ENCODE measurements at regions not wholly inside any gene's neighbourhood (a gene's known extent, or its start where the extent isn't known, plus 50 kb on each side); places are given as distances from the start of the nearest gene placed in this dataset.

DNA sequence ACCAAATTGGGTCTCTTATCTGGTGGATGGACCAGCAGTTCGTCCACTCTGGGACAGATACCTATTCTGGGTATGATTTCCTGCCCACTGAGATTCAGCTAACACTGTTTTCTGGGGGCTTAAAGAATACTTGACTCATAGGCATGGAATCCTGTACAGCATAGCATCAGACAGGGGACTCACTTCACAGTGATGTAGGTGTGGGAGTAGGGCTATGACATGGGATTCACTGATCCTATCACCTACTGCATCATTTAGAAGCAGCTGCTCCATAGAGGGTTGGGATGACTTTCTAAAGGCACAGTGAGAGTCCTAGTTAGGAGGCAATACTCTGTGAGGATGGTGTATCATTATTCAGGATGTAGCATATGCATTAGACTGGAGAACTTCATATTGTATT lies 74.5 kb upstream of the AHI1 start:
- no peak for TF ChIP-seq CTCF (IDR thresholded peaks at IDR 0.05)
- no peak for TF ChIP-seq POLR2A (IDR thresholded peaks at IDR 0.05)
- DNase-seq (ENCODE audit: low spot score in 2 of 2) = no peak
- H3K4me3 ChIP-seq (ENCODE audit: low read depth, poor library complexity, severe bottlenecking) = no peak overlapping the region
- intact Hi-C loops (cut with DNase I; ENCODE audit: low total_unique reads) = no loop called here
- WGBS, 2 donors = 89 to 100% methylated on average over 1 of the region's 1 CpG

DNA sequence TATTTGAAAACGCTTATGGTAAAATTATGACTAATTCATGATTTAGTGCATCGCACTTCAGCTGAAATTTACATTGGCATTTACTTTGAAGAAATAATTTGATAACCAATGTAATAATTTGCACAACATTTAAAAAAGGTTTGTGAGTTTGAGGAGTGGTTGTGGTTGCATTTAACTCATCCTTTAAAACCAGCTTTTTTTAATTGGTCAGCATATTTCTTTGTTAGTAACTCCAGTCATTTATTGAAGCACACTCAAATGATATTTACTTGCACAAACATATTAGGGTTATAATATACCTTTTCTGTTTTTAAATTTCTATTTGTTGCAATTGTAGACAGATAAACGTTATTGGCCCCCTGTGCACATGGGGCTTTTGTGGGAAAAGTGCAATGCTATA lies 78.1 kb upstream of the AHI1 start:
- no peak overlapping the region for H3K4me3 ChIP-seq (ENCODE audit: low read depth, poor library complexity, severe bottlenecking)
- intact Hi-C loops (cut with DNase I; ENCODE audit: low total_unique reads) = no loop called here
- no peak for TF ChIP-seq CTCF (IDR thresholded peaks at IDR 0.05)
- no peak for TF ChIP-seq POLR2A (IDR thresholded peaks at IDR 0.05)
- WGBS, 2 donors = 80 to 86% methylated on average over 3 of the region's 3 CpGs
- DNase-seq (ENCODE audit: low spot score in 2 of 2) = no peak

DNA sequence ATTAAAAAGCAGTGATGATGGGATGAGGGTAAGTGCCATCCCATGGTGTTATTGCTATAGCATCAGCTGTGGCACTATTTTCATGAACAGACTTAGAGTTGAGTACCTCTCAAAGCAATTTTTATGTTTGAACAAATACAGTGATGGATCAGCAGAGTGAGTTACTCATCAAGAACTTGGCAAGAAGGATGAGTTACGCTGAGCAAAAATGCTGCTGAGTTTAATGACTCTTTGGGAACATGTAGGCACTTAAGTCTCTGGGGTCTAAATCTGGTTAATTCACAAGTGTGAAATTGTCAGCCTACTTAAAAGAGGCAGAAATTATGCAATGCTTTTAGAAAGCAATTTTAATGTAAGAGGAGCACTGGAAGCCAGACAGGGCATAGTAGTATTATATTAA lies 78.5 kb upstream of the AHI1 start:
- DNase-seq (ENCODE audit: low spot score in 2 of 2) = no peak
- intact Hi-C loops (cut with DNase I; ENCODE audit: low total_unique reads) = no loop called here
- no peak for TF ChIP-seq CTCF (IDR thresholded peaks at IDR 0.05)
- no peak for TF ChIP-seq POLR2A (IDR thresholded peaks at IDR 0.05)
- H3K4me3 ChIP-seq (ENCODE audit: low read depth, poor library complexity, severe bottlenecking) = no peak overlapping the region
- WGBS, 2 donors = 61 to 62% methylated on average over 1 of the region's 1 CpG

GRCh38 chr6:135577059-135577538 lies 79.6 kb upstream of the AHI1 start:
- TF ChIP-seq CTCF (IDR thresholded peaks at IDR 0.05) (no peak), POLR2A (IDR thresholded peaks at IDR 0.05) (no peak)
- WGBS, 2 donors = 88 to 92% methylated on average over 1 of the region's 1 CpG
- intact Hi-C loops (cut with DNase I; ENCODE audit: low total_unique reads) = no loop called here
- DNase-seq (ENCODE audit: low spot score in 2 of 2) = no peak
- no peak overlapping the region for H3K4me3 ChIP-seq (ENCODE audit: low read depth, poor library complexity, severe bottlenecking)

DNA sequence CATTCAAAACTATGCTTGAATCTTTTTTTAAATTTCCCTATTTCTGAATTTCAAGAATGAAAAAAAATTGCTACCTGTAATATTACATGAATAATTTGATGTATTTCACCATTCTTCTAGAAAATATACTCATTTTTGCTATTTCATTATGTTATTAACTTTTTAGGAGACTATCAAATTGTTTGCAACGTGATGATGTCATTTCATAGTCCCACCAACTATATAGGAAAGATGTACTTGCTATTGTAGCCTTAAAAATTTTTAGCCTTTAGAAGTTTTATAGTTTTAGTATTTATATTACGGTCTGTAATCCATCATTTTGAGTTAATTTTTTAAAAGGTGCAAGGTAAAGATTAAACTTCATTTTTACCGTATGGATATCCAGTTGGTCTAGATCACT lies 81.4 kb upstream of the AHI1 start:
- WGBS, 2 donors = 96 to 97% methylated on average over 3 of the region's 3 CpGs
- H3K4me3 ChIP-seq (ENCODE audit: low read depth, poor library complexity, severe bottlenecking) = no peak overlapping the region
- intact Hi-C loops (cut with DNase I; ENCODE audit: low total_unique reads) = no loop called here
- TF ChIP-seq POLR2A (IDR thresholded peaks at IDR 0.05) (no peak), CTCF (IDR thresholded peaks at IDR 0.05) (no peak)
- no peak for DNase-seq (ENCODE audit: low spot score in 2 of 2)

DNA sequence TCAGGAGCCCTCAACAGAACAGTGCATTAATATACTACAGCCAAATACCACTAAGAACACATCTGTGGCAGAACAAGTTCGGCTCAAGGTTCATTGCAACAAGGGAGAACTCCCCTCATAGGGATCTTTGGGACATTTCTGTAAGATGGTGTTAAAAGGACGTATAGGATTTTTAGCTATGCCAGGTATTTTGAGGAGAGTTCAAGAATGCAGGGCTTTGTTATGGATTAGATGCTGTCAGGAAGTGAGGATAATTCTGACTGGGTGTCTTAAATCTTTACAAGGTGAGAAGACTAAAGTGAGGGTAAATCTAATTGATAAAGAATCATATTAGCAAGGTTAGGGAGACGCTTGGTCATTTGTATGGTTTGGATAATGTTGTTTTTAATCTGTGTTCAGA lies 83.7 kb upstream of the AHI1 start:
- intact Hi-C loops (cut with DNase I; ENCODE audit: low total_unique reads) = no loop called here
- 88 to 94% methylated on average over 3 of the region's 3 CpGs for WGBS, 2 donors
- no peak overlapping the region for H3K4me3 ChIP-seq (ENCODE audit: low read depth, poor library complexity, severe bottlenecking)
- TF ChIP-seq POLR2A (IDR thresholded peaks at IDR 0.05) (no peak), CTCF (IDR thresholded peaks at IDR 0.05) (no peak)
- no peak for DNase-seq (ENCODE audit: low spot score in 2 of 2)
